H1 (cell line): ENCODE measurements at regions not wholly inside any gene's neighbourhood (a gene's known extent, or its start where the extent isn't known, plus 50 kb on each side); places are given as distances from the start of the nearest gene placed in this dataset.

Source experiments
- CTCF ChIA-PET: fragments of 300-600 bp; sonication (Branson Sonifier 250); formaldehyde crosslinking; loops from one replicate; lab custom pipeline; 2021; ENCODE audit not compliant: partially characterized antibody; lab: Charles Lee
- POLR2A ChIA-PET: fragments of 300-600 bp; sonication (Branson Sonifier 250); formaldehyde crosslinking; loops from one replicate; lab custom pipeline; 2021; ENCODE audit warnings: inconsistent platforms; ENCODE audit not compliant: partially characterized antibody; lab: Charles Lee
- DNase-seq, 2 experiments: peaks; one replicate each; pipeline versions ENCODE4 v3.0.0 to v3.0.0-alpha.2; 2010 to 2022; ENCODE audit warnings: low spot score in 2 of 2, low read depth in 1 of 2, mixed read lengths in 1 of 2
- FAIRE-seq: peaks from 2 replicates; lab custom pipeline; 2011; peaks lifted over from hg19 to GRCh38; lab: Jason Lieb, UNC
- H2AFZ ChIP-seq: 2 replicates; pipeline ENCODE4 v1.8.1; 2012; ENCODE audit warnings: low read length, inconsistent platforms
- H2AK5ac ChIP-seq: 2 replicates; pipeline ENCODE4 v1.6.1; 2013; ENCODE audit warnings: low read depth, low read length
- H2BK120ac ChIP-seq: replicated peaks from 2 replicates; pipeline ENCODE3; 2013; ENCODE audit warnings: low read depth, low read length, inconsistent platforms
- H2BK12ac ChIP-seq: 2 replicates; pipeline ENCODE4 v1.6.1; 2013; ENCODE audit warnings: low read depth, low read length
- H2BK15ac ChIP-seq: 2 replicates; pipeline ENCODE4 v1.6.1; 2013; ENCODE audit warnings: low read length
- H2BK20ac ChIP-seq: 2 replicates; pipeline ENCODE4 v1.6.1; 2013; ENCODE audit warnings: low read length
- H2BK5ac ChIP-seq: 2 replicates; pipeline ENCODE4 v1.6.1; 2013; ENCODE audit warnings: low read depth, low read length
- H3K14ac ChIP-seq: 2 replicates; pipeline ENCODE4 v1.6.1; 2013; ENCODE audit warnings: inconsistent platforms; ENCODE audit not compliant: insufficient read length
- H3K18ac ChIP-seq: 2 replicates; pipeline ENCODE4 v1.6.1; 2013; ENCODE audit warnings: low read length; ENCODE audit errors: extremely low read depth
- H3K23ac ChIP-seq: 2 replicates; pipeline ENCODE4 v1.6.1; 2013; ENCODE audit warnings: inconsistent platforms; ENCODE audit not compliant: insufficient read length
- H3K23me2 ChIP-seq: 2 replicates; pipeline ENCODE4 v1.6.1; 2013; ENCODE audit warnings: low read depth, low read length
- H3K27ac ChIP-seq: 2 replicates; pipeline ENCODE4 v1.6.1; 2011; ENCODE audit warnings: low read depth, low read length, inconsistent platforms
- H3K27me3 ChIP-seq, 4 experiments: replicated peaks in 1 of 4; 1 replicate in 1 of 4; 2 replicates in 3 of 4; pipeline versions ENCODE4 v1.6.1 to v1.8.1; 2011 to 2013; ENCODE audit warnings: low read length in 3 of 4, mild to moderate bottlenecking in 3 of 4, inconsistent platforms in 2 of 4, mixed read lengths in 2 of 4, moderate library complexity in 1 of 4; ENCODE audit not compliant: control insufficient read depth in 3 of 4, insufficient read depth in 3 of 4; ENCODE audit errors: extremely low read depth in 1 of 4
- H3K36me3 ChIP-seq, 4 experiments: 2 replicates each; pipeline versions ENCODE4 v1.6.1 to v1.8.1; 2011 to 2013; ENCODE audit warnings: mild to moderate bottlenecking in 4 of 4, low read length in 3 of 4, moderate library complexity in 2 of 4, control low read depth in 1 of 4, inconsistent platforms in 1 of 4; ENCODE audit not compliant: insufficient read depth in 4 of 4, control insufficient read depth in 2 of 4
- H3K4ac ChIP-seq: replicated peaks from 2 replicates; pipeline ENCODE3; 2013; ENCODE audit warnings: low read length, low read depth, mixed read lengths, inconsistent platforms; ENCODE audit not compliant: insufficient read length
- H3K4me1 ChIP-seq, 4 experiments: replicated peaks in 1 of 4; 1 replicate in 1 of 4; 2 replicates in 3 of 4; pipeline versions ENCODE4 v1.6.1 to v1.8.1; 2011 to 2013; ENCODE audit warnings: low read length in 3 of 4, inconsistent platforms in 2 of 4, mixed read lengths in 1 of 4; ENCODE audit not compliant: insufficient read depth in 4 of 4, control insufficient read depth in 3 of 4
- H3K4me2 ChIP-seq, 2 experiments: 2 replicates each; pipeline versions ENCODE4 v1.6.1 to v1.8.1; 2011 to 2013; ENCODE audit warnings: low read depth in 2 of 2, low read length in 2 of 2, control low read depth in 1 of 2, inconsistent platforms in 1 of 2, mild to moderate bottlenecking in 1 of 2; ENCODE audit not compliant: insufficient read depth in 1 of 2
- H3K4me3 ChIP-seq, 4 experiments: fragments of 200-600, 300-600 bp in 1 of 4; sonication (generic), shearing (Covaris generic), sonication (Bioruptor Twin) in 1 of 4; 2 replicates each; pipeline versions ENCODE4 v1.5.1 to v1.8.1; 2011 to 2016; ENCODE audit warnings: low read length in 4 of 4, low read depth in 3 of 4, control low read depth in 2 of 4, inconsistent platforms in 2 of 4, mild to moderate bottlenecking in 2 of 4, mixed read lengths in 1 of 4, moderate library complexity in 1 of 4; ENCODE audit not compliant: insufficient read depth in 2 of 4; ENCODE audit errors: extremely low read depth in 1 of 4
- H3K56ac ChIP-seq: replicated peaks from 2 replicates; pipeline ENCODE3; 2013; ENCODE audit warnings: low read depth, mild to moderate bottlenecking, mixed read lengths, low read length, inconsistent platforms; ENCODE audit not compliant: insufficient read length
- H3K79me1 ChIP-seq: 2 replicates; pipeline ENCODE4 v1.6.1; 2013; ENCODE audit warnings: low read depth, low read length, control low read depth
- H3K79me2 ChIP-seq, 2 experiments: 2 replicates each; pipeline versions ENCODE4 v1.6.1 to v1.8.1; 2012 to 2013; ENCODE audit warnings: low read length in 2 of 2, mild to moderate bottlenecking in 2 of 2, inconsistent platforms in 1 of 2; ENCODE audit not compliant: insufficient read depth in 2 of 2, control insufficient read depth in 1 of 2
- H3K9ac ChIP-seq, 4 experiments: replicated peaks in 1 of 4; 1 replicate in 1 of 4; 2 replicates in 3 of 4; pipeline versions ENCODE4 v1.6.1 to v1.8.1; 2011 to 2013; ENCODE audit warnings: low read depth in 3 of 4, low read length in 3 of 4, control low read depth in 2 of 4, mild to moderate bottlenecking in 2 of 4, moderate library complexity in 2 of 4, inconsistent platforms in 1 of 4; ENCODE audit errors: extremely low read depth in 1 of 4
- H3K9me3 ChIP-seq, 2 experiments: 2 replicates each; pipeline versions ENCODE4 v1.6.1 to v1.8.1; 2012 to 2013; ENCODE audit warnings: mild to moderate bottlenecking in 2 of 2, moderate library complexity in 2 of 2, control low read depth in 1 of 2, inconsistent platforms in 1 of 2, low read depth in 1 of 2, low read length in 1 of 2, mixed read lengths in 1 of 2; ENCODE audit not compliant: insufficient read depth in 2 of 2
- H4K20me1 ChIP-seq, 2 experiments: replicated peaks in 1 of 2; 2 replicates each; pipeline versions ENCODE3 to v1.8.1; 2011 to 2013; ENCODE audit warnings: inconsistent platforms in 2 of 2, low read length in 2 of 2, mild to moderate bottlenecking in 1 of 2; ENCODE audit not compliant: insufficient read depth in 2 of 2, control insufficient read depth in 1 of 2
- H4K5ac ChIP-seq: 2 replicates; pipeline ENCODE4 v1.6.1; 2013; ENCODE audit warnings: low read length, low read depth, mixed read lengths, inconsistent platforms; ENCODE audit not compliant: insufficient read length
- H4K8ac ChIP-seq: 2 replicates; pipeline ENCODE4 v1.8.0; 2013; ENCODE audit warnings: mild to moderate bottlenecking, moderate library complexity, low read length, inconsistent platforms; ENCODE audit not compliant: insufficient read depth; ENCODE audit errors: extremely low read depth
- H4K91ac ChIP-seq: replicated peaks from 2 replicates; pipeline ENCODE3; 2013; ENCODE audit warnings: low read length, mixed read lengths, inconsistent platforms; ENCODE audit not compliant: insufficient read length
- ASH2L ChIP-seq: fragments of 200-600, 300-600 bp; sonication (generic); IDR thresholded peaks from one replicate; pipeline ENCODE4 v1.7.1; 2017; ENCODE audit warnings: low read length
- ATF3 ChIP-seq: IDR thresholded peaks from 2 replicates; pipeline ENCODE4 v1.6.1; 2011; ENCODE audit warnings: low read depth, mild to moderate bottlenecking, low read length; ENCODE audit not compliant: insufficient read depth
- BRCA1 ChIP-seq: IDR thresholded peaks from 2 replicates; pipeline ENCODE4 v1.6.1; 2012; ENCODE audit warnings: low read depth, low read length, improper control_type of control experiment
- CHD1 ChIP-seq: IDR thresholded peaks from 2 replicates; pipeline ENCODE4 v1.6.1; 2012; ENCODE audit warnings: low read depth, low read length, improper control_type of control experiment
- EGR1 ChIP-seq: IDR thresholded peaks from 2 replicates; pipeline ENCODE4 v1.6.1; 2011; ENCODE audit warnings: low read depth, low read length, borderline replicate concordance
- EZH2 ChIP-seq: fragments of 200-600 bp; sonication (generic); IDR thresholded peaks from 2 replicates; pipeline ENCODE4 v1.7.1; 2012; ENCODE audit warnings: low read depth, mild to moderate bottlenecking, moderate library complexity, low read length, inconsistent platforms; ENCODE audit not compliant: severe bottlenecking
- JUN ChIP-seq: IDR thresholded peaks from 2 replicates; pipeline ENCODE4 v1.6.1; 2011; ENCODE audit warnings: low read depth, mild to moderate bottlenecking, improper control_type of control experiment, low read length
- POLR2AphosphoS5 ChIP-seq: IDR thresholded peaks from 2 replicates; pipeline ENCODE4 v1.6.1; 2011; ENCODE audit warnings: low read depth, low read length
- RXRA ChIP-seq: IDR thresholded peaks from 2 replicates; pipeline ENCODE4 v1.6.1; 2011; ENCODE audit warnings: low read depth, mild to moderate bottlenecking, low read length, moderate library complexity; ENCODE audit not compliant: insufficient read depth
- SIN3A ChIP-seq, 2 experiments: IDR thresholded peaks in 1 of 2; conservative IDR thresholded peaks in 1 of 2; 2 replicates each; pipeline ENCODE4 v1.6.1; 2011 to 2012; ENCODE audit warnings: low read length in 2 of 2, improper control_type of control experiment in 1 of 2, low read depth in 1 of 2, mild to moderate bottlenecking in 1 of 2
- SP4 ChIP-seq: IDR thresholded peaks from 2 replicates; pipeline ENCODE4 v1.6.1; 2012; ENCODE audit warnings: low read length, inconsistent platforms
- SRF ChIP-seq: IDR thresholded peaks from 2 replicates; pipeline ENCODE4 v1.6.1; 2011; ENCODE audit warnings: mild to moderate bottlenecking, low read depth, low read length, moderate library complexity
- TAF7 ChIP-seq: optimal IDR thresholded peaks from 2 replicates; pipeline ENCODE3; 2011; ENCODE audit warnings: low read depth, mild to moderate bottlenecking, inconsistent platforms, low read length, moderate library complexity, borderline replicate concordance
- ZNF274 ChIP-seq: IDR thresholded peaks from 2 replicates; pipeline ENCODE4 v1.7.0; 2012; ENCODE audit warnings: low read length, borderline replicate concordance; ENCODE audit errors: extremely low read depth
- WGBS, 2 experiments: shearing (Covaris generic) in 1 of 2; methylation state at CpG; one replicate each; pipeline versions ENCODE4 v1.1.6 to v1.1.7; 2013 to 2015; ENCODE audit warnings: low lambda C conversion rate in 2 of 2, mixed read lengths in 2 of 2, inconsistent platforms in 1 of 2, low coverage in 1 of 2, missing lambda C conversion rate in 1 of 2; ENCODE audit not compliant: insufficient replicate concordance in 2 of 2, insufficient coverage in 1 of 2, insufficient read length in 1 of 2; ENCODE audit errors: extremely low coverage in 1 of 2, missing lambda C conversion rate in 1 of 2; 5-methylcytosine and 5-hydroxymethylcytosine counted together
- TF ChIP-seq, protein P1 (sequence below): IDR thresholded peaks from 2 replicates; pipeline ENCODE4 v1.6.1; 2012; ENCODE audit warnings: inconsistent platforms

DNA sequence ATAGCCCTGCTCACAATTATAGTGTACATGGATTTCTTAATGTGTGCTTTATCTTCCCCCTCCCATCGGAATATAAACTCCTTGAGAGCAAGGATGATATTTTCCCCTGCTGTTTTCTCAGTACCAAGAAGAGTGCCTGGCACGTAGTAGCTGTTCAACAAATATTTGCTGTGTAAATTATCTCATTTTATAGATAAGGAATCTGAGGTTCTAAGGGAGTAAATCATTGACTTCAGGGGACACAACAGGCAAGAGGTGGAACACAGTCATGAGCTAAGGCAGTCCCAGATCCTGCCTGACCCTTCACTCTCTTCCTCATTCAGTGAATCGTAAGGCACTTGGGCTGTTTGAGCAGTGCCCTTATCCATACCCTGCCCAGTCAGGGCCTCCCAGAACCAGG, 187.3 kb upstream of the TNP1 start:
- ChIA-PET CTCF (interaction anchor here (0.8 to 2.9 kb wide), 6 partner anchors 13 to 464 kb away, joined by 3 to 8 read pairs (median 3); no protein-coding TSS in a partner anchor), POLR2A (no interaction called here)
- no peaks in the 10 kb centered on the region; a peak in 1 of 7 replicates for H3K27me3 ChIP-seq
- FAIRE-seq (no peak), DNase-seq (no peak)
- no peak overlapping the region for H3K9ac ChIP-seq
- H2AFZ ChIP-seq: no peak overlapping the region
- H3K79me2 ChIP-seq: no peaks in the 10 kb centered on the region
- H2AK5ac ChIP-seq: no peak overlapping the region
- no peaks in the 10 kb centered on the region for H3K36me3 ChIP-seq
- no peak overlapping the region for H4K8ac ChIP-seq
- no peak overlapping the region for H3K4ac ChIP-seq
- no peak overlapping the region for H2BK5ac ChIP-seq
- H2BK12ac ChIP-seq: no peak overlapping the region
- no peak overlapping the region for H4K91ac ChIP-seq
- no peaks in the 10 kb centered on the region for H3K9me3 ChIP-seq
- H3K56ac ChIP-seq: no peak overlapping the region
- H4K20me1 ChIP-seq: no peaks in the 10 kb centered on the region
- no peak overlapping the region for H2BK20ac ChIP-seq
- no peak overlapping the region for H2BK15ac ChIP-seq
- H4K5ac ChIP-seq: no peak overlapping the region
- H3K4me1 ChIP-seq: no peaks in the 10 kb centered on the region
- no peak overlapping the region for H3K4me2 ChIP-seq
- no peaks in the 10 kb centered on the region for H3K79me1 ChIP-seq
- H3K4me3 ChIP-seq: no peak overlapping the region
- no peak overlapping the region for H3K23ac ChIP-seq
- H3K27ac ChIP-seq: no peak overlapping the region
- H3K14ac ChIP-seq: no peak overlapping the region
- H2BK120ac ChIP-seq: no peak overlapping the region
- H3K18ac ChIP-seq: no peak overlapping the region
- 84% methylated on average over 3 of the region's 3 CpGs; no CpG with 5 or more reads in 1 of the 2 experiments for WGBS, 2 experiments
- no peaks in the 10 kb centered on the region for H3K23me2 ChIP-seq
- no peak for TF ChIP-seq EGR1
- TF ChIP-seq EZH2: no peak
- no peak for TF ChIP-seq BRCA1
- TF ChIP-seq ASH2L: no peak
- TF ChIP-seq, protein P1, sequence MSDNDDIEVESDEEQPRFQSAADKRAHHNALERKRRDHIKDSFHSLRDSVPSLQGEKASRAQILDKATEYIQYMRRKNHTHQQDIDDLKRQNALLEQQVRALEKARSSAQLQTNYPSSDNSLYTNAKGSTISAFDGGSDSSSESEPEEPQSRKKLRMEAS: no peak
- TF ChIP-seq SP4: no peak
- TF ChIP-seq TAF7: no peak
- no peak for TF ChIP-seq ATF3
- TF ChIP-seq CHD1: no peak
- TF ChIP-seq POLR2AphosphoS5: no peak
- TF ChIP-seq ZNF274: no peak
- TF ChIP-seq RXRA: no peak
- no peak for TF ChIP-seq SIN3A (conservative IDR thresholded peaks at IDR 0.05 in 1 of 2, IDR thresholded peaks at IDR 0.05 in 1 of 2; ENCODE audit: low read depth in 1 of 2, low read length in 2 of 2)
- no peak for TF ChIP-seq SRF
- no peak for TF ChIP-seq JUN
